HG02884 (cell line): ENCODE measurements at regions not wholly inside any gene's neighbourhood (a gene's known extent, or its start where the extent isn't known, plus 50 kb on each side); places are given as distances from the start of the nearest gene placed in this dataset.

ENCODE experiments used
- ATAC-seq: cut with Tn5 transposase; IDR thresholded peaks from one replicate; pipeline ENCODE4 v1.9.1; 2021; ENCODE audit warnings: mild to moderate bottlenecking, moderate library complexity; ENCODE audit not compliant: unreplicated experiment

- no peak for ATAC-seq
Measured at GRCh38 chr20:42020316-42020715, 402.1 kb upstream of the CHD6 start.

DNA sequence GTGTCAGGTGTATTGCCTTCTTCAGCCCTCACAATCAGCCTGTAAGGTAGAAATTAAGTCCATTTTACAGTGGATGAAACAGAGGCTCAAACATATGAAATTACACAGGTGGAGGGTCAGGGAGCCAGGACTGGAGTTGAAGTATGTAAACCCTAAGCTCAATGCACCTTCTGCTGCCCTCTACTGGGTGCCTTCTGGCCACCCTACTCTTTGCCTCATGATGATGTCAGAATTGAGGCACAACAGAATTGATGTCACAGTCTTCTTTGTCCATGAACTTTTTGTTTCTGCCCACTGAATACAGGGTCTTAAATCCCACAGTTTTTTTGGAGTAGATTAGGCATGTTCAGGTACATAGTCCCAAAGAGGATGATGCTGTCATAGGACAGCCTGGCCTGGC, 400.8 kb upstream of the CHD6 start:
- no peak for ATAC-seq

GRCh38 chr20:42010090-42010489, 391.9 kb upstream of the CHD6 start:
- ATAC-seq, result no peak

DNA sequence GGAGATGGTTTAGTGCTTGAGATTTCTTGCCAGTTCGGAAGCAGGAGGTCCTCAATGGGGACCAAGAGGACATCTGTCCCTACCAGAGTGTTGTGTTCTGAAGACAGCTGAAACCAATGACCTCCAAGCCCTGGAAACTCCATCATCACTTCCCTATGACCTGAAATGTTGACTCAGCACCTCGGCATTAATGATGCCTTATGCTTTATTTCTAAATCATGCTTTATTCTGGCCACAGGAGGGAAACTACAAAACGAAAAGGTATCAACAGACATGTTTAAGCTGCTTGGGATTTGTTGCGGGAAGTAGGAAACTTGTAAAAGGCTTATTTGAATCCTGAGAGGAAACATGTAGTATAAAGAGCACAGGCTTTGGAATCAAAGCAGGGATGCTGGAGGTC, 389.1 kb upstream of the CHD6 start:
- ATAC-seq, result no peak

- ATAC-seq, result no peak
Measured at GRCh38 chr20:42005211-42005610, 387.0 kb upstream of the CHD6 start.

GRCh38 chr20:42003380-42003779, 385.2 kb upstream of the CHD6 start:
- ATAC-seq, result no peak

DNA sequence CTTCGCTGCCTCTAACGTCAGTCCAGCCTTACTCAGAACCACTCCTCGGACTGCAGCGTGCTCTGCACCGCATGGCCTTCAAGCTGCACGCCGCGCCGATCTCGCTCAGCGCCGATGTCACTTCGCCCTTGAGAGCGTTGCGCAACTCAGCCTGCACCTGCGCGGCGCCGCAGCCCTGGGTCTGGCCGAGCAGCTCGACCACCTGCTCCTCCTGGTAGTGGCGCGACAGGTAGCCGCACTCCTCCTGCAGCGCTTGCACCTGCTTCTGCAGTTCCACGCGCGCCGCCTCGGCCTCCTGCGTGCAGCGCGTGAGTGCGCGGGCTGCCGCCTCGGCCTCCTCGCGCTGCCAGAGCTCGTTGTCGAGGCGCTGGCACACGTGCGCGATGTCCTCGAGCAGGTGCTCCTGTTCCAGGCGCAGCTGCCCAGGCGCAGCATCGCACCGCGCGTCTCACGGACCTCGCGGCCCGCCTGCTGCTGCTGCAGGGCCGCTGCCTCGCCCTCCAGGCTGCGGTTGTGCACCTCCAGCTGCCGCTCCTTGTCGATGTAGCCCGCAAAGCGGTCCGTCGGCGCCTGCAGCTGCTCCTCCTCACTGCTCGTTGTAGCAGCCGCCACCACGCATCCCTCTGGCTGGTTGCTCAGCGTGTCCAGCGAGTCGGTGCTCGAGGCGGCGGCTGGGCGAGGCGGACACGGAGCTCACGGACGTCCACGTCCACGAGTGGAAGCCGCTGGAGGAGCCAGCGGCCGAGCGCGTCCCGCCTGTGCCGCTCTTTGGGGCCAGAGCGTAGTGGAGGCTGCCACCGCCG, 380.6 kb upstream of the CHD6 start:
- no peak for ATAC-seq

DNA sequence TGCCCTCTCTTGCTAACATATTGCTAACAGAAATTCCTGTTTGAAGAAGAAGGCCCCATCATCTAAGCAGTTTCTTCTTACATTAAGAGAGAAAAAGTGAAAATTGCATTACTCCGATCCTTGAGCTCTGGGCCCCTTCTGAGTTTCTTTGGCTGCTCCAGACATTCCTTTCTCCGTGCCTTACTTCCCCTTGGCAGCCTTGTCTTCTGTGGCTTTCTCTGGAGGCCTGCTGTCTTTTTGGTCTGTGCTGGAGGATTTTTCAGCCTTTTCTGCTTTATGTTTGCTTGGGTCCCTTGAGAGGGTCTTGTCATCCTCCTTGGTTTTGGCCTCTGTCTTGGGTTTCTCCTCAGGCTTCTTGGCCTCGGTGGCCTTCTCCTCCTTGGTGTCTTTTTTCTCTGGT, 378.8 kb upstream of the CHD6 start:
- ATAC-seq, result no peak

- no peak for ATAC-seq
Measured at GRCh38 chr20:41992481-41992880, 374.3 kb upstream of the CHD6 start.

- no peak for ATAC-seq
Measured at GRCh38 chr20:41991412-41991811, 373.2 kb upstream of the CHD6 start.

- no peak for ATAC-seq
Measured at GRCh38 chr20:41989935-41990635, 371.9 kb upstream of the CHD6 start.

- ATAC-seq, result no peak
Measured at GRCh38 chr20:41989039-41989679, 371.0 kb upstream of the CHD6 start.

DNA sequence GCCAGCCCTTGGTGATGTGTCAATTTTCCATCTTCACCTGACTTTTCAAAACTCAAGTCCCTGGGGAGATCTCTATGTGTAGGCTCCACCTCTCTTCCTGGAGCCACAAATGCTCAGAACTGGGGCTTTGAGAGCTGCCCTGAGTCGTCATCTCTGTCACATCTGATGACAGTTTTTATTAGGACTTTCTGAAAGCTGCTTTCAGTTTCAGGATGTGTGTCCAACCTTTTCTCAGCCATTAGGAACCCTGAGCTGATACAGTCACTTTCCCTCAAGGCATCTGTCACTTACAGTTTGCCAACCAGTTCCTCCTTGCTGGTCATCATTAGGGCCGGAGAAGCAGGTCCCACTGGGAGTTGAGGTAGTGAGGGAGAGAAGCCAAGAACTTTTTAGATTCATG, 365.9 kb upstream of the CHD6 start:
- no peak for ATAC-seq

DNA sequence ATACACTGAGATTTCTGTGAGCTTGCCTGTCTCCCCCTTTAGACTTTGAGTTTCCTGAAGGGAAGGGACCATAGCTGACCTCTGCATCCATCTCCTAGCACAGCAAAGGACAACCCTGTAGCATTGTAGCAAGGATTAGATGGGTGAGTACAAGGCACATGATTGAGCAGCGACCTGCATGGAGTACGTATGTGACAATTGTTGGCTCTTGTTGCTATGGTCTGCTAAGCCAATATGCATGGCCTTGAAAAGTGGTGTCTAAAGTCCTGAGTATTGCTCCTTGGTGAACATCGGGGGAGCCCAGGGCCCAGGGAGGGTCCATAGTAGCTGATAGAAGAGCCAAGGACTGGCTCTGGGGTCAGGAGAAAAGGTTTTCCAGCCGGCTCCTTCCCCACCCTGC, 365.0 kb upstream of the CHD6 start:
- no peak for ATAC-seq

DNA sequence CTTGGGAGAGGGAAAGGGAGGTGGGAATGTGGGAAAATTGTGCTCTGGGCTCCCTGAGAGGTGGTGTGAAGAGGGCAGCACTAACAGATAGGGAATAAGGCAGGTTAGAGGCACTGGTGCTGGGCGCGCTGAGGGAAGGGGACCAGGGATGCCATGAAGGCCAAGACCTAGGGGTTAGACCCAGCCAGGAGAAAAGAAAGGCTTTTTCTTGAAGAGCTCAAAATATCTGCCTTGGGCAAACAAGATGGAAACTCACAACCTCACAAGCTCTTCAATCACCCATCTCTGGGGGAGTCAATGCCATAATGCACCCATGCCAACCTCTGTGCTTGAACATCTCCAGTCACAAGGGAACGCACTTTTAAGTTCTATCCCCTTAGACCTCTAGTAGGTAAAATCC, 363.6 kb upstream of the CHD6 start:
- no peak for ATAC-seq

GRCh38 chr20:41978875-41979274, 360.7 kb upstream of the CHD6 start:
- no peak for ATAC-seq

- no peak for ATAC-seq
Measured at GRCh38 chr20:41978246-41978790, 360.1 kb upstream of the CHD6 start.

- ATAC-seq, result no peak
Measured at GRCh38 chr20:41969656-41970055, 351.5 kb upstream of the CHD6 start.

DNA sequence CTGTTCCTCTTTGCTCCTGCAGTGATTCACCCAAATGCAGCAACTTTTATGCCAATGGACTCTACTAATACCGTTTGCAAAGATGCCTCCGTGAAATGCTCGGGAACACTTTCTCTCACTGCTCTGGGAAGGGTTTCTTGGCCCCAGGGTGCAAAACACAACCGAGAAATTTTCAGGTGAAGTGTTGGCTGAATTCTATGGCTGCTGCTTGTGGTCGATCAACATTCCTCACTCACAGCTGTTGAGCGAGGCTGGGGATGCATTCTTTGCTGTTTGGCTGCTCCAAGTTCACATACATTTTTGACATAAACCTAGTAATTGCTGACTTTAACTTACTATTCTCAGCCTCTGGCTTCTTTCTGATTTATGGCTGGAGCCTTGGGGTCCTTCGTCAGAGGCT, 342.0 kb upstream of the CHD6 start:
- no peak for ATAC-seq

DNA sequence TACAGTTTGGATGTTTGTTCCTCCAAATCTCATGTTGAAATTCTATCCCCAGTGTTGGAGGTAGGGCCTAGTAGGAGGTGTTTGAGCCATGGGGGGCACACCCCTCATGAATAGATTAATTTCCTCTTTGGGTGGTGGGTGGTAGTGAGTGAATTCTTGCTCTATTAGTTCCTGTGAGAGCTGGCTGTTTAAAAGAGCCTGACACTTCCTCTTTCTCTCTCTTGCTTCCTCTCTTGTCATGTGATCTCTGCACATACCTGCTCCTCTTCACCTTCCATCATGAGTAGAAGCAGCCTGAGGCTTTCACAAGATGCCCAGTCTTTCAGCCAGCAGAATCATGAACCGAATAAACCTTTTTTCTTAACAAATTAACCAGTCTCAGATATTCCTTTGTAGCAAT, 340.2 kb upstream of the CHD6 start:
- no peak for ATAC-seq

- ATAC-seq, result no peak
Measured at GRCh38 chr20:41956338-41957074, 338.3 kb upstream of the CHD6 start.
